K562 (cell line): ENCODE measurements at regions not wholly inside any gene's neighbourhood (a gene's known extent, or its start where the extent isn't known, plus 50 kb on each side); places are given as distances from the start of the nearest gene placed in this dataset.

ENCODE experiments used
- BACH1 ChIP-seq: fragments of 200-800 bp; sonication (Bioruptor generic); IDR thresholded peaks from 2 replicates; pipeline ENCODE4 v1.6.1; 2016; ENCODE audit warnings: missing genetic modification characterization, missing compliant biosample characterization
- CBX5 ChIP-seq: IDR thresholded peaks from 2 replicates; pipeline ENCODE4 v1.6.1; 2014; ENCODE audit warnings: low read depth, borderline replicate concordance
- CCAR2 ChIP-seq: fragments of 200-400 bp; formaldehyde crosslinking; IDR thresholded peaks from 2 replicates; pipeline ENCODE4 v1.6.1; 2017; ENCODE audit warnings: mild to moderate bottlenecking, low read depth, low read length
- GATAD2B ChIP-seq: fragments of 450-650 bp; IDR thresholded peaks from 2 replicates; pipeline ENCODE4 v1.6.1; 2017; ENCODE audit warnings: mild to moderate bottlenecking, borderline replicate concordance
- HDAC1 ChIP-seq, 2 experiments: fragments of 450-650 bp; IDR thresholded peaks; 2 replicates each; pipeline ENCODE4 v1.6.1; 2016 to 2017; ENCODE audit warnings: inconsistent platforms in 1 of 2, mild to moderate bottlenecking in 1 of 2, moderate library complexity in 1 of 2
- HDAC8 ChIP-seq: fragments of 450-650 bp; IDR thresholded peaks from 2 replicates; pipeline ENCODE4 v1.6.1; 2016; ENCODE audit warnings: mild to moderate bottlenecking, missing genetic modification characterization, moderate library complexity, missing compliant biosample characterization
- MCM7 ChIP-seq, 2 experiments: fragments of 450-650 bp; IDR thresholded peaks; 2 replicates each; pipeline ENCODE4 v1.6.1; 2016 to 2018
- MECOM ChIP-seq: fragments of 250-450 bp; sonication (Bioruptor Pico); IDR thresholded peaks from 2 replicates; pipeline ENCODE4 v1.8.0; 2022; ENCODE audit warnings: inconsistent platforms
- OTX1 ChIP-seq: fragments of 450-650 bp; formaldehyde crosslinking; IDR thresholded peaks from 2 replicates; pipeline ENCODE4 v1.4.0; 2022; ENCODE audit warnings: mild to moderate bottlenecking
- RBBP5 ChIP-seq: fragments of 200-600 bp; sonication (generic); IDR thresholded peaks from 2 replicates; pipeline ENCODE4 v1.6.1; 2012; ENCODE audit warnings: borderline replicate concordance, mild to moderate bottlenecking, low read length, control low read depth, inconsistent platforms; ENCODE audit not compliant: insufficient read depth, poor library complexity, severe bottlenecking
- RCOR1 ChIP-seq, 2 experiments: IDR thresholded peaks; 2 replicates each; pipeline ENCODE4 v1.6.1; 2012; ENCODE audit warnings: low read depth in 2 of 2, low read length in 2 of 2, borderline replicate concordance in 1 of 2, improper control_type of control experiment in 1 of 2
- SIN3A ChIP-seq, 2 experiments: fragments of 150-350 bp in 1 of 2; IDR thresholded peaks; 2 replicates each; pipeline ENCODE4 v1.6.1; 2011 to 2016; ENCODE audit warnings: borderline replicate concordance in 2 of 2, low read depth in 2 of 2, low read length in 2 of 2, mild to moderate bottlenecking in 2 of 2, moderate library complexity in 2 of 2; ENCODE audit not compliant: control insufficient read depth in 1 of 2
- SMAD1 ChIP-seq: fragments of 150-350 bp; IDR thresholded peaks from 2 replicates; pipeline ENCODE4 v1.6.1; 2014; ENCODE audit warnings: low read length, low read depth; ENCODE audit not compliant: partially characterized antibody
- SMAD2 ChIP-seq: fragments of 150-350 bp; IDR thresholded peaks from 2 replicates; pipeline ENCODE4 v1.6.1; 2014; ENCODE audit warnings: low read depth, mild to moderate bottlenecking, low read length
- STAT5A ChIP-seq: IDR thresholded peaks from 2 replicates; pipeline ENCODE4 v1.6.1; 2012; ENCODE audit warnings: low read length, inconsistent platforms, borderline replicate concordance
- TCF7 ChIP-seq: sonication (generic); IDR thresholded peaks from 2 replicates; pipeline ENCODE4 v1.6.1; 2016; ENCODE audit warnings: antibody characterized with exemption, borderline replicate concordance
- TEAD1 ChIP-seq, 2 experiments: fragments of 450-650 bp in 1 of 2; sonication (generic) in 1 of 2; formaldehyde crosslinking; IDR thresholded peaks; 2 replicates each; pipeline versions ENCODE4 v1.4.0 to v1.8.0; 2020 to 2022; ENCODE audit warnings: mild to moderate bottlenecking in 2 of 2, missing genetic modification reagents in 1 of 2
- WHSC1 ChIP-seq: IDR thresholded peaks from one replicate; pipeline ENCODE4 v1.6.1; 2012; ENCODE audit warnings: low read length, control low read depth, inconsistent platforms
- ZBTB7A ChIP-seq: IDR thresholded peaks from 2 replicates; pipeline ENCODE4 v1.6.1; 2011; ENCODE audit warnings: low read depth, mild to moderate bottlenecking, low read length, moderate library complexity, borderline replicate concordance; ENCODE audit not compliant: control insufficient read depth
- ZNF12 ChIP-seq: sonication (generic); formaldehyde crosslinking; IDR thresholded peaks from 2 replicates; pipeline ENCODE4 v1.4.0; 2020; ENCODE audit warnings: mild to moderate bottlenecking, missing genetic modification reagents
- ZNF253 ChIP-seq: fragments of 250-450 bp; sonication (Bioruptor Pico); conservative IDR thresholded peaks from 2 replicates; pipeline ENCODE4 v1.6.1; 2021; ENCODE audit warnings: mild to moderate bottlenecking
- ZNF764 ChIP-seq: fragments of 250-450 bp; sonication (Bioruptor Pico); IDR thresholded peaks from 2 replicates; pipeline ENCODE4 v1.4.0; 2020; ENCODE audit warnings: low read depth, mild to moderate bottlenecking, moderate library complexity
- TF ChIP-seq, protein P1 (sequence below): IDR thresholded peaks from 2 replicates; pipeline ENCODE4 v1.6.1; 2012; ENCODE audit warnings: low read depth, low read length, improper control_type of control experiment, borderline replicate concordance
- TF ChIP-seq, protein P2 (sequence below): fragments of 450-650 bp; IDR thresholded peaks from 2 replicates; pipeline ENCODE4 v1.6.1; 2018; ENCODE audit warnings: mild to moderate bottlenecking, low read depth; ENCODE audit not compliant: partially characterized antibody
- TF ChIP-seq, protein P3 (sequence below): sonication (generic); formaldehyde crosslinking; IDR thresholded peaks from 2 replicates; pipeline ENCODE4 v1.8.1; 2023; ENCODE audit warnings: mild to moderate bottlenecking, missing genetic modification reagents

DNA sequence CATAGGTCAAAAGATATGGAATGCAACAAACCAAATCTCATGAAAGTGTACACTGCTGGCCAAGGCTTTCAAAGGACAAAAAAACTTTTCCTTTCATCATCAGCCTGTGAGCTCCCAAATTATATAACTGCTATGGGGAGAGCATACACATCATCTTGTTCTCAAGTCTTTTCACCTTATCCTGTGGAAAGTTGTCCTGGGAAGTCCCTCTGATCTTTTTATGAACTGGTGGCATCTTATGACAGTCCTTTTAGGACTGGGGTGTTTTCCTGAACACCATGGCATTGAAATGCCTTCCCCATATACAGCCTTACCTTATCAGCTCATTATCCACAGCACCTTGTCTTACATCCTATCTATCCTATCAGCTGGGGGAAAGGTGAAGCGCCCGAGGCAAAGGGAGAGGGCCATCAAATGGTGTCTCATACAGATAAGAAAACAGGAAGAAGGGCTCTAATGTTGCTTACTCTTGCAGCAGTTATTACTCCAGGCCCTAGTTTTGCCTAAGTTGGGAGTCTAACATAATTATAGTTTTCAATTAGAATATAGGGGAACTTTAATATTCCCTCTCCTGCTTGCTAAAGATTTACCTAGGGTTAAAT lies 61.5 kb upstream of the GOLIM4 start (continued):
- TF ChIP-seq SMAD2 (no peak), RBBP5 (peak; percentile 36), CCAR2 (no peak), MECOM (peak; percentile 92), HDAC1 (IDR thresholded peaks at IDR 0.05) (peak in 1 of 2 experiments; percentile 88; a peak in 2 of 4 replicates), ZNF253 (CRISPR knock-in tag) (no peak), MCM7 (IDR thresholded peaks at IDR 0.05) (no peak), ZBTB7A (no peak), TCF7 (0 out of 2 replicates have a peak, but pooled peaks have one; percentile 33), SIN3A (IDR thresholded peaks at IDR 0.05; ENCODE audit: borderline replicate concordance in 2 of 2, control insufficient read depth in 1 of 2, low read depth in 2 of 2, low read length in 2 of 2) (no peak), ZNF12 (CRISPR knock-in tag) (no peak), SMAD1 (peak; percentile 92), STAT5A (peak; percentile 98), WHSC1 (no peak), HDAC8 (tag) (no peak), RCOR1 (IDR thresholded peaks at IDR 0.05; ENCODE audit: borderline replicate concordance in 1 of 2, low read depth in 2 of 2, low read length in 2 of 2) (peak; percentile 47 to 93; a peak in 3 of 4 replicates), CBX5 (no peak), BACH1 (peak; percentile 49; the same call in 1 of the 2 replicates), ZNF764 (CRISPR knock-in tag) (no peak), OTX1 (CRISPR knock-in tag) (0 out of 2 replicates have a peak, but pooled peaks have one; percentile 60), GATAD2B (peak; percentile 96), TEAD1 (CRISPR knock-in tag; IDR thresholded peaks at IDR 0.05) (peak in 1 of 2 experiments; percentile 69; a peak in 1 of 4 replicates)
- TF ChIP-seq, protein P1, sequence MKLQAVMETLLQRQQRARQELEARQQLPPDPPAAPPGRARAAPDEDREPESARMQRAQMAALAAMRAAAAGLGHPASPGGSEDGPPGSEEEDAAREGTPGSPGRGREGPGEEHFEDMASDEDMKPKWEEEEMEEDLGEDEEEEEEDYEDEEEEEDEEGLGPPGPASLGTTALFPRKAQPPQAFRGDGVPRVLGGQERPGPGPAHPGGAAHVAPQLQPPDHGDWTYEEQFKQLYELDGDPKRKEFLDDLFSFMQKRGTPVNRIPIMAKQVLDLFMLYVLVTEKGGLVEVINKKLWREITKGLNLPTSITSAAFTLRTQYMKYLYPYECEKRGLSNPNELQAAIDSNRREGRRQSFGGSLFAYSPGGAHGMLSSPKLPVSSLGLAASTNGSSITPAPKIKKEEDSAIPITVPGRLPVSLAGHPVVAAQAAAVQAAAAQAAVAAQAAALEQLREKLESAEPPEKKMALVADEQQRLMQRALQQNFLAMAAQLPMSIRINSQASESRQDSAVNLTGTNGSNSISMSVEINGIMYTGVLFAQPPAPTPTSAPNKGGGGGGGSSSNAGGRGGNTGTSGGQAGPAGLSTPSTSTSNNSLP, result no peak
- TF ChIP-seq, protein P2, sequence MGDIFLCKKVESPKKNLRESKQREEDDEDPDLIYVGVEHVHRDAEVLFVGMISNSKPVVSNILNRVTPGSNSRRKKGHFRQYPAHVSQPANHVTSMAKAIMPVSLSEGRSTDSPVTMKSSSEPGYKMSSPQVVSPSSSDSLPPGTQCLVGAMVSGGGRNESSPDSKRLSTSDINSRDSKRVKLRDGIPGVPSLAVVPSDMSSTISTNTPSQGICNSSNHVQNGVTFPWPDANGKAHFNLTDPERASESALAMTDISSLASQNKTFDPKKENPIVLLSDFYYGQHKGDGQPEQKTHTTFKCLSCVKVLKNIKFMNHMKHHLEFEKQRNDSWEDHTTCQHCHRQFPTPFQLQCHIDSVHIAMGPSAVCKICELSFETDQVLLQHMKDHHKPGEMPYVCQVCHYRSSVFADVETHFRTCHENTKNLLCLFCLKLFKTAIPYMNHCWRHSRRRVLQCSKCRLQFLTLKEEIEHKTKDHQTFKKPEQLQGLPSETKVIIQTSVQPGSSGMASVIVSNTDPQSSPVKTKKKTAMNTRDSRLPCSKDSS, result no peak
- TF ChIP-seq, protein P3, sequence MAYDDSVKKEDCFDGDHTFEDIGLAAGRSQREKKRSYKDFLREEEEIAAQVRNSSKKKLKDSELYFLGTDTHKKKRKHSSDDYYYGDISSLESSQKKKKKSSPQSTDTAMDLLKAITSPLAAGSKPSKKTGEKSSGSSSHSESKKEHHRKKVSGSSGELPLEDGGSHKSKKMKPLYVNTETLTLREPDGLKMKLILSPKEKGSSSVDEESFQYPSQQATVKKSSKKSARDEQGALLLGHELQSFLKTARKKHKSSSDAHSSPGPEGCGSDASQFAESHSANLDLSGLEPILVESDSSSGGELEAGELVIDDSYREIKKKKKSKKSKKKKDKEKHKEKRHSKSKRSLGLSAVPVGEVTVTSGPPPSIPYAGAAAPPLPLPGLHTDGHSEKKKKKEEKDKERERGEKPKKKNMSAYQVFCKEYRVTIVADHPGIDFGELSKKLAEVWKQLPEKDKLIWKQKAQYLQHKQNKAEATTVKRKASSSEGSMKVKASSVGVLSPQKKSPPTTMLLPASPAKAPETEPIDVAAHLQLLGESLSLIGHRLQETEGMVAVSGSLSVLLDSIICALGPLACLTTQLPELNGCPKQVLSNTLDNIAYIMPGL (CRISPR knock-in tag), result no peak
